ENCODE measurements at regions not wholly inside any gene's neighbourhood (a gene's known extent, or its start where the extent isn't known, plus 50 kb on each side); places are given as distances from the start of the nearest gene placed in this dataset.

DNA sequence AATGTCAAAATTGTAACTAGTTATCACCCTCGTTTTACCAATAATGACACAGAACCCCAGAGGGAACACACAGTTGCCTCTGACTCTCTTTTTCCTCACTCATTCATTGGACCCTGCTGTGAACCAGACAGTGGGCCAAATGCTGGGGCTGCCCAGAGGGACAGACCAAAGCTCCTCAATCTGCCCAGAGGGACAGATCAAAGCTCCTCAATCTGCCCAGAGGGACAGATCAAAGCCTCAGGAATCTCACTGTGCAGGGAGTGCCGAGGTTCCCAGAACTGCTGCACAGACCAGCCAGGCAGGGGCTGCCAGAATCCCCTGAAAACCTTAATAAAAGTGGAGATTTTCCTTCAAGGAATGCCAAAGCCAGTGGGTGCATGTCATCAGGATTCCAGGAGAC is 179.1 kb downstream of the SOD2 start:
- TF ChIP-seq, protein P1, sequence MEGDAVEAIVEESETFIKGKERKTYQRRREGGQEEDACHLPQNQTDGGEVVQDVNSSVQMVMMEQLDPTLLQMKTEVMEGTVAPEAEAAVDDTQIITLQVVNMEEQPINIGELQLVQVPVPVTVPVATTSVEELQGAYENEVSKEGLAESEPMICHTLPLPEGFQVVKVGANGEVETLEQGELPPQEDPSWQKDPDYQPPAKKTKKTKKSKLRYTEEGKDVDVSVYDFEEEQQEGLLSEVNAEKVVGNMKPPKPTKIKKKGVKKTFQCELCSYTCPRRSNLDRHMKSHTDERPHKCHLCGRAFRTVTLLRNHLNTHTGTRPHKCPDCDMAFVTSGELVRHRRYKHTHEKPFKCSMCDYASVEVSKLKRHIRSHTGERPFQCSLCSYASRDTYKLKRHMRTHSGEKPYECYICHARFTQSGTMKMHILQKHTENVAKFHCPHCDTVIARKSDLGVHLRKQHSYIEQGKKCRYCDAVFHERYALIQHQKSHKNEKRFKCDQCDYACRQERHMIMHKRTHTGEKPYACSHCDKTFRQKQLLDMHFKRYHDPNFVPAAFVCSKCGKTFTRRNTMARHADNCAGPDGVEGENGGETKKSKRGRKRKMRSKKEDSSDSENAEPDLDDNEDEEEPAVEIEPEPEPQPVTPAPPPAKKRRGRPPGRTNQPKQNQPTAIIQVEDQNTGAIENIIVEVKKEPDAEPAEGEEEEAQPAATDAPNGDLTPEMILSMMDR (IDR thresholded peaks at IDR 0.05; ENCODE audit: low read length, missing control alignments): no peak
- no peak for DNase-seq (ENCODE audit: low read depth)
- H3K4me3 ChIP-seq (replicated peaks; ENCODE audit: low read depth, low read length): no peak overlapping the region

DNA sequence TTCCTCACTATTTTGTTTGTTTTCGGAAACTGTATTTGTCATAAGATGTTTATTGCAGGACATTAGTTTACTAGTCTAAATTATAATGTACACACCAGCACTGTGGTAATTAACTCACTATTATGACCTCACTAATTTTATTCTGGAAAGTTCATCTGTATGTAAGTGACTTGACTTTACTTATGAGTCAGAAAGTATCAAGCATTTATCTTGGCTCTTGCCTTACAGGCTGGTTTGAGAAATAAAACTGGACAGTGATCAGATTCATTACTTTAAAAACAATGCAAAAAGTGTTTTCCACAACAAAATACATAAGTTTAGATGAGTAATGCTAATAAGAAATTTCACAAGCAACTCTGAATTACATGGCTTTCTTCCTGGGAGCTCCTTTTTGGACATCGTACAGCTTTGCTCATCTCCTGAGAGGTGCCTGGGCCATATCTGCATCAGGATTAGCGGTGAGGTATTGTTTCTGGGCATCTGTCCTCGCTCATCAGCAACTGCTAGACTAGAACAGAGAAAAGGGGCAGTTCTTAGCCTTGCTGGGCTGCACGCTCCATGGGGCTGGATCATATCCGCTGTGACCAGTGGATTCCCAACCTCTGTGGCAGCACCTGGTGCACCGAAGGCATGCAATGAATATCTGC is 179.8 kb downstream of the SOD2 start:
- no peak overlapping the region for H3K4me3 ChIP-seq (replicated peaks; ENCODE audit: low read depth, low read length)
- TF ChIP-seq, protein P1 (IDR thresholded peaks at IDR 0.05; ENCODE audit: low read length, missing control alignments): no peak
- DNase-seq (ENCODE audit: low read depth): no peak

DNA sequence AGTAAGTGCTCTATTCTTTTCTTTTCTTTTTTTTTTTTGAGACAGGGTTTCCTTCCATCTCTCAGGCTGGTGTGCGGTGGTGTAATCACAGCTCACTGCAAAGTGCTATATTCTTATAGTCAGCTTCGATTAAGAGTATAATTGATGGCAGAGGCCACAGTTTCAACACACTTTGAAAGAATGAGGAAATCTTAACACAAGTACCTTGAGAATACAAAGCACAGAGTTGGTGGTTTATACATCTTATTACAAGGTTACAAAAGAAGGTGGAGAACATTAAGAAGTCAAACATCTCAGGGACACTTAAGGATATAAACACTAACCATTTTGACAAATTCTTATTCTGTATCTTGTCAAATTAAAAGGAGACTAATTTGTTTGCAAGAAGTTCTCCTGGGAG is 180.5 kb downstream of the SOD2 start:
- TF ChIP-seq, protein P1 (IDR thresholded peaks at IDR 0.05; ENCODE audit: low read length, missing control alignments): no peak
- DNase-seq (ENCODE audit: low read depth): no peak
- no peak overlapping the region for H3K4me3 ChIP-seq (replicated peaks; ENCODE audit: low read depth, low read length)

DNA sequence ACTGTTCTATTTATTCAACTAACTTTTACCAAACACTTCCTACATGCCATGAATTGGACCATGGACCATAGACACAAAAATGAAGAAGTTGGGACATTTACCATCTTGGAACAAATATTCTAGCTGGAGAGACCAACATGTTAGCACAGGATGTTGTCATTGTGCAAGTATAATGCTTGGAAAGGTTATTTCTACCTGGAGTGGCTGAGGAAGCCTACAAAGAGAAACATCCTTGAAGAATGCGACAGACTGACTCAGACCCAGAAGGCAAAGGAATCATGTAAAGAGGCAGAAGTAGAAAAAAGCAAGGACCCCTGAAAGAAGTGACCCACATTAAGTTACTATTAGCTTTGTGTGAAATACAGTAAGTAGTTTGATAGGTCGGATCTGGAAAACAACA is 180.9 kb downstream of the SOD2 start:
- no peak for DNase-seq (ENCODE audit: low read depth)
- no peak overlapping the region for H3K4me3 ChIP-seq (replicated peaks; ENCODE audit: low read depth, low read length)
- TF ChIP-seq, protein P1 (IDR thresholded peaks at IDR 0.05; ENCODE audit: low read length, missing control alignments): no peak

DNA sequence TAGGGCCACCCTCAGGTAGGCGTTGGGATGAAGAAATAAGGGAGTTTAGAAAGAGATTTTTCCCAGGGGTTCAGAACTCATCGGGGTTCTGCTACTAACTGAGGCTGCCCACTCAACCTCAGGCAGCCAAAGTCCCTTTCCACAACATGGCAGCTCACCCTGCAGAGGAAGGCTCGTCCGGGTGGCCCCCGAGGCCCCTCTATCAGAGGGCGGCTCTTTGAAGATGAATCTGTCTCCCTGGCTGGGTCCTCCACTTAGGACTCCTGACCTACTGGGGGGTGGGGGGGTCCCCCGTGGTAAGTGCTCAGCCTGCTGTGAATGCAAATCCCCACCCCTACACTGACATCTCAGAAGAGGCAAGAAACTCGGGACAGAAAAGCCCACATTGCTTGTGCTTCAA is 182.9 kb downstream of the SOD2 start:
- no peak for DNase-seq (ENCODE audit: low read depth)
- TF ChIP-seq, protein P1 (IDR thresholded peaks at IDR 0.05; ENCODE audit: low read length, missing control alignments): no peak
- H3K4me3 ChIP-seq (replicated peaks; ENCODE audit: low read depth, low read length): no peak overlapping the region

DNA sequence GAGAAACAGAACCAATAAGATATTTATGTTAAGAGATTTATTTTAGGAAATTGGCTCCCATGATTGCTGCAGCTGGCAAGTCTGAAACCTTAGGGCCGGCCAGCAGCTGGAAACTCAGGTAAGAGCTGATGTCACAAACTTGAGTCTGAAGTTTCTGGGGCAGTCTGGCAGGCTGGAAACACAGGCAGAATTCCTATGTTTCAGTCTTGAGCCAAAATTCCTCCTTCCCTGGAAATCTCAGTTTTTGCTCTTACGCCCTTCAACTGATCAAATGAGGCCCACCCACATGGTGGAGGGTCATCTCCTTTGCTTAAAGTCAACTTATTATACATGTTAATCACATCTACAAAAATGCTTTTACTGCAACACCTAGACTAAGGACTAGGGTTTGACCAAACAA is 184.1 kb downstream of the SOD2 start:
- no peak for DNase-seq (ENCODE audit: low read depth)
- TF ChIP-seq, protein P1 (IDR thresholded peaks at IDR 0.05; ENCODE audit: low read length, missing control alignments): no peak
- H3K4me3 ChIP-seq (replicated peaks; ENCODE audit: low read depth, low read length): no peak overlapping the region

DNA sequence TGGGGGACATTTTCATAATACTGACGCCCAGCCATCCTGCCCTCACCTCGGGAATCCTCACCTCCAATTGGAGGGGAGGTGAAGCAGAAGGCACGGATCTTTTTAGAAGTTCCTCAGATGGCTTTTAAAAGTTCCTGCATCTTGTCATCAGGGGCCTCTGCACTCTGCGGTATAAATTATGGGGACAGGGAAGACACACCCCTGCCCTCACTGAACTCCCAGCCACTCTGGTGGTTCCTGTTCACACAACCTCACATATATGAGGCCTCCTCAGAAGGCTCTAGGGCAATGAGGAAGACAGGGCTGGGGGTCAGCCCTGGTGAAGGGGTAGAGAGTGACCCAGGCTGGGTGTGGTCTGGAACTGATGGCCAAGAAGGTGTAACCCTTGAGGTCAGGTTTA is 187.0 kb downstream of the SOD2 start:
- H3K4me3 ChIP-seq (replicated peaks; ENCODE audit: low read depth, low read length): no peak overlapping the region
- TF ChIP-seq, protein P1 (IDR thresholded peaks at IDR 0.05; ENCODE audit: low read length, missing control alignments): no peak
- DNase-seq (ENCODE audit: low read depth): no peak
